Mesendoderm (in vitro differentiated cells): ENCODE measurements at regions not wholly inside any gene's neighbourhood (a gene's known extent, or its start where the extent isn't known, plus 50 kb on each side); places are given as distances from the start of the nearest gene placed in this dataset.
A peak's percentile ranks its signal among the peaks of the same experiment; 100 is the strongest.

ENCODE experiments used
- DNase-seq: peaks from one replicate; pipeline ENCODE4 v3.0.0; 2013
- H2AK5ac ChIP-seq: 2 replicates; pipeline ENCODE4 v1.6.1; 2013; ENCODE audit warnings: low read length, inconsistent platforms
- H2BK120ac ChIP-seq: 2 replicates; pipeline ENCODE4 v1.6.1; 2013; ENCODE audit warnings: low read depth, mild to moderate bottlenecking, low read length, moderate library complexity, mixed read lengths
- H2BK15ac ChIP-seq: replicated peaks from 2 replicates; pipeline ENCODE4 v1.6.1; 2013; ENCODE audit warnings: low read depth, mild to moderate bottlenecking, moderate library complexity
- H2BK5ac ChIP-seq: 2 replicates; pipeline ENCODE4 v1.6.1; 2013; ENCODE audit warnings: low read length, inconsistent platforms
- H3K18ac ChIP-seq: 2 replicates; pipeline ENCODE4 v1.6.1; 2013; ENCODE audit warnings: mild to moderate bottlenecking, low read length, mixed read lengths
- H3K23ac ChIP-seq: one replicate; pipeline ENCODE4 v1.6.1; 2013; ENCODE audit warnings: low read length
- H3K27ac ChIP-seq: 2 replicates; pipeline ENCODE4 v1.5.1; 2013; ENCODE audit warnings: low read depth, mild to moderate bottlenecking, inconsistent platforms, low read length, moderate library complexity
- H3K27me3 ChIP-seq: 2 replicates; pipeline ENCODE4 v1.6.1; 2013; ENCODE audit warnings: low read length, control low read depth, mild to moderate bottlenecking, inconsistent platforms; ENCODE audit not compliant: insufficient read depth, poor library complexity
- H3K36me3 ChIP-seq: 2 replicates; pipeline ENCODE4 v1.6.1; 2013; ENCODE audit warnings: low read length, inconsistent platforms; ENCODE audit not compliant: control insufficient read depth, insufficient read depth
- H3K4ac ChIP-seq: one replicate; pipeline ENCODE4 v1.6.1; 2013; ENCODE audit warnings: low read depth, mild to moderate bottlenecking, low read length, moderate library complexity
- H3K4me1 ChIP-seq: 2 replicates; pipeline ENCODE4 v1.6.1; 2013; ENCODE audit warnings: low read depth, low read length, inconsistent platforms; ENCODE audit not compliant: control insufficient read depth
- H3K4me2 ChIP-seq: 2 replicates; pipeline ENCODE4 v1.6.1; 2013; ENCODE audit warnings: low read length
- H3K4me3 ChIP-seq: 2 replicates; pipeline ENCODE4 v1.5.1; 2013; ENCODE audit warnings: mild to moderate bottlenecking, low read length
- H3K56ac ChIP-seq: one replicate; pipeline ENCODE4 v1.6.1; 2013; ENCODE audit warnings: low read length
- H3K79me1 ChIP-seq: 2 replicates; pipeline ENCODE4 v1.6.1; 2013; ENCODE audit warnings: low read length, inconsistent platforms
- H3K79me2 ChIP-seq: 2 replicates; pipeline ENCODE4 v1.6.1; 2013; ENCODE audit warnings: mild to moderate bottlenecking, low read length; ENCODE audit not compliant: control insufficient read depth, insufficient read depth
- H3K9ac ChIP-seq: 2 replicates; pipeline ENCODE4 v1.6.1; 2013; ENCODE audit warnings: low read length, inconsistent platforms
- H4K5ac ChIP-seq: one replicate; pipeline ENCODE4 v1.6.1; 2013; ENCODE audit warnings: low read length
- H4K8ac ChIP-seq: one replicate; pipeline ENCODE4 v1.6.1; 2013; ENCODE audit warnings: low read depth, mild to moderate bottlenecking, control low read depth, low read length, moderate library complexity
- WGBS: extraction: QIAGEN DNeasy Blood & Tissue Kit; methylation state at CpG from one replicate; pipeline ENCODE4 v1.1.7; 2013; ENCODE audit warnings: low lambda C conversion rate, missing lambda C conversion rate; ENCODE audit not compliant: insufficient coverage; ENCODE audit errors: extremely low coverage; 5-methylcytosine and 5-hydroxymethylcytosine counted together

DNA sequence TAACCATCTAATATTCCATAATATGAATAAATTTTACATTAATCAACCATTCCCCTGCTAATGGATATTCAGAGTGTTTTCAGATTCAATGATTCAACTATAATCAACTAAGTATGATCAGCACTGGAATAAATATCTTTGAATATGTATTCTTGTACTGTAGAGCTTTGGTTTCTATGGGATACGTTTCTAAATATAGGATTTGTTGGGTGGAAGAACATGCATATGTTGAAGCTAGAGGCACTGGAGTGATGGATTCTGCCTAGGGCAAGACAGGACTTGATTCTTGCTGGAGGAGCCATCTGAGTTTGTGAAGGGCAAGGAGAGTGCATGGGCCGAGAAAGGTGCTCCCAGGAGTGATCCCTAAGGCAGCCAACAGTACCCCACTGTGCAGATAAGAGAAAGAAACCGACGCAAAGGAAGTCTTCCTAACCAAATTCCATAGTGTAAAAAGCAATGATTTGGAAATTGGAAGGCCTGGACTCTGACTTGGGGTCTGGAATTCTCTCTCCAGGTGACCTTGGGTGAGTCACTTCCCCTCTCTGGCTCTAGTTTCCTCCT lies 418.7 kb downstream of the PREX1 start:
- no peaks in the 10 kb centered on the region for H3K79me1 ChIP-seq
- H3K4me1 ChIP-seq: peaks cover 2% of the 10 kb centered on the region
- H3K27ac ChIP-seq: no peak overlapping the region
- no CpG with 5 or more reads among the region's 4 CpGs for WGBS
- H3K9ac ChIP-seq: no peak overlapping the region
- no peaks in the 10 kb centered on the region for H3K79me2 ChIP-seq
- H3K56ac ChIP-seq: no peak overlapping the region
- no peak overlapping the region for H2BK15ac ChIP-seq
- H3K4me2 ChIP-seq: no peak overlapping the region
- no peak overlapping the region for H2BK120ac ChIP-seq
- no peak overlapping the region for H2BK5ac ChIP-seq
- H2AK5ac ChIP-seq: no peak overlapping the region
- H3K23ac ChIP-seq: no peak overlapping the region
- H3K27me3 ChIP-seq: no peaks in the 10 kb centered on the region
- no peak overlapping the region for H3K18ac ChIP-seq
- no peak overlapping the region for H3K4me3 ChIP-seq
- no peaks in the 10 kb centered on the region for H3K36me3 ChIP-seq
- no peak overlapping the region for H3K4ac ChIP-seq
- DNase-seq: no peak
- no peak overlapping the region for H4K5ac ChIP-seq
- no peak overlapping the region for H4K8ac ChIP-seq

DNA sequence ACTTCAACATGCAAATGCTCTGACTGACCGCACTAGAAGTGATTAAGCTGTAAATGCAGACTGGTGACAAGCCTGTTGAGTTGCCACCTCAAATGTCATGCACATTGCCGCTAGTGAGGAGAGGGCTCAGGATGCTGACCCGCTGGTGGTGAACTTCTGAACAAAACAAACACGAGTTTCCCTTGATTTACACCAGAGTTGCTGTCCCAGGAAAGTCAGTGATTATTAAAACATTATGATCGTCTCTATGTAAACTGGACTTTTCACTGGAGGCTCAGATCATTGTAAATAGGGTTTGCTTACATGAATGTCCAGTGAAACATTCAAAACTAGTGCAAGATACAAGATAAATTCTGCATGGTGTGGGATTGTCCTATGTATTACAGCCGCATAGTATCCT lies 420.1 kb downstream of the PREX1 start:
- Histone ChIP-seq H3K27me3 (no peaks in the 10 kb centered on the region), H3K4ac (no peak overlapping the region), H3K9ac (no peak overlapping the region), H3K18ac (no peak overlapping the region), H3K79me2 (no peaks in the 10 kb centered on the region), H4K8ac (no peak overlapping the region), H2AK5ac (no peak overlapping the region), H3K79me1 (no peaks in the 10 kb centered on the region), H3K4me3 (no peak overlapping the region), H3K27ac (no peak overlapping the region), H3K4me2 (no peak overlapping the region), H2BK15ac (no peak overlapping the region), H4K5ac (no peak overlapping the region), H3K36me3 (no peaks in the 10 kb centered on the region), H3K23ac (no peak overlapping the region), H2BK120ac (no peak overlapping the region), H2BK5ac (no peak overlapping the region), H3K4me1 (peaks cover 2% of the 10 kb centered on the region), H3K56ac (no peak overlapping the region)
- no CpG with 5 or more reads among the region's 6 CpGs for WGBS
- DNase-seq: no peak

DNA sequence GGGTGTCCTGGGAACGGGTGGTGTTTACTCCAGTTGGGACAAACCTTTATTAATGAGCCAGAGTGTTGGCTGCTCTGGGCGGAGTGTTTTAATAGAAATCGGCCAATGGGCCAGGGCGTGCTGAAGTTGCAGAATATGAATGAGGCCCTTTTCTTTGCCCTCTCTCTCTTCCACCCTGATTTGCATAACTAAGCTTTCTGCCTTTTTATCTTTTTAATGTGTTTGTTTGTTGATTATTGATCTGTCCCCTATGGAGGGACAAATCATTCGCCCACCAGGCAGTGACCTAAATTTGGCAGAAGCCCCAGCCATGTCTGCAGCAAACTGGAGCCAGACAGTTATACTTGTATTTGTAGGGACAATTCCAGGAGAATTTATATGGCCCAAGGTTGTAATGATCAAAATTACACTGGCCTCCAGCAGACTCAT lies 420.9 kb downstream of the PREX1 start:
- no CpG with 5 or more reads among the region's 5 CpGs for WGBS
- no peak overlapping the region for H3K27ac ChIP-seq
- no peak overlapping the region for H3K4me3 ChIP-seq
- H3K9ac ChIP-seq: no peak overlapping the region
- H2BK5ac ChIP-seq: no peak overlapping the region
- no peak overlapping the region for H4K8ac ChIP-seq
- no peak overlapping the region for H3K23ac ChIP-seq
- H3K18ac ChIP-seq: no peak overlapping the region
- no peak overlapping the region for H3K56ac ChIP-seq
- H3K4me2 ChIP-seq: no peak overlapping the region
- no peak overlapping the region for H2BK120ac ChIP-seq
- no peaks in the 10 kb centered on the region for H3K27me3 ChIP-seq
- peaks cover 2% of the 10 kb centered on the region for H3K4me1 ChIP-seq
- H3K79me2 ChIP-seq: no peaks in the 10 kb centered on the region
- H2BK15ac ChIP-seq: no peak overlapping the region
- no peak overlapping the region for H3K4ac ChIP-seq
- DNase-seq: no peak
- no peak overlapping the region for H4K5ac ChIP-seq
- no peak overlapping the region for H2AK5ac ChIP-seq
- H3K79me1 ChIP-seq: no peaks in the 10 kb centered on the region
- H3K36me3 ChIP-seq: no peaks in the 10 kb centered on the region

DNA sequence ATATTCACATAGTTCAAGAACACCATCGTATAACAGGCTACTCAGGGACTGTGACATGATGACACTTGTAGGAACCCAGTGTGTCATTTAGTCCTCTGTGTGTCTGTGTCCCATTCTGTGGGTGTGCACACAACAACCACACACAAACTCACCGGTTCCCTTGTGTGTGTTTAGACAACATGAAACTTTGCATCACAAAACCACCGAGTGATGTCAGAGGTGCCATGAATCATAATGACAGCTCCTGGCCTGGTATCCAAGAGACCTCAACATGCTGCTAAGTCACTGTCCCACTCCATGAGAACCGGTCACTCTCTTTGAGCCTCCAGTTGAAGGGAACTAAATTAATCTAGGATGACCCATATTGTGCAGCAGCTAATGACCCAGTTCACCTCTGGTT lies 421.3 kb downstream of the PREX1 start:
- Histone ChIP-seq H3K27me3 (no peaks in the 10 kb centered on the region), H4K8ac (no peak overlapping the region), H3K79me2 (no peaks in the 10 kb centered on the region), H3K36me3 (no peaks in the 10 kb centered on the region), H4K5ac (no peak overlapping the region), H2BK5ac (no peak overlapping the region), H3K4me2 (no peak overlapping the region), H3K79me1 (no peaks in the 10 kb centered on the region), H3K23ac (no peak overlapping the region), H3K4me3 (no peak overlapping the region), H3K4ac (no peak overlapping the region), H3K9ac (no peak overlapping the region), H3K56ac (no peak overlapping the region), H3K18ac (no peak overlapping the region), H3K27ac (no peak overlapping the region), H2BK15ac (no peak overlapping the region), H3K4me1 (peaks cover 2% of the 10 kb centered on the region), H2BK120ac (no peak overlapping the region), H2AK5ac (no peak overlapping the region)
- no peak for DNase-seq
- no CpG with 5 or more reads among the region's 4 CpGs for WGBS

DNA sequence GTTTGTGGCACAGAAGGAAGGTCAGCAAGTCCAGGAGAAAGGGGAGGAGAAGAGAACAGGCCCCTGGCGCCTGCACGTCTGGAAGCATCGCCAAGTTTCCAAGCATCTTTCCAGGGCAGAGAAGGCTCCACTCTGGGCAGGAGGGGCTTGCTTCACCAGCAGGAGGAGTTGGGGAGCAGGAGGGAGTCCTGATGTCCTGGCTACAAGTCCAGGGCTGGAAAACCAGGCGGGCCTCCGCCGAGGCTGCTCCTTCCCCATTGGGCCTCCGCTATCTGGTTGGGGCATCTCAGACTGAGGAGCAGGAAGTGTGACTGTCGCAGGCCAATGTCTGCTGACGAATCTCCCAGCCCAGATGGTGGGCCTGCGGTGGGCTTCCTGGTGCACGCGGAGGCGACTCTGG lies 421.9 kb downstream of the PREX1 start:
- Histone ChIP-seq H3K4me1 (peaks cover 2% of the 10 kb centered on the region), H3K9ac (no peak overlapping the region), H3K23ac (no peak overlapping the region), H3K27ac (no peak overlapping the region), H2BK120ac (no peak overlapping the region), H2BK5ac (no peak overlapping the region), H2AK5ac (no peak overlapping the region), H3K36me3 (no peaks in the 10 kb centered on the region), H3K27me3 (no peaks in the 10 kb centered on the region), H3K79me1 (no peaks in the 10 kb centered on the region), H4K5ac (no peak overlapping the region), H3K4me3 (no peak overlapping the region), H4K8ac (no peak overlapping the region), H3K4ac (no peak overlapping the region), H3K4me2 (no peak overlapping the region), H3K18ac (no peak overlapping the region), H3K56ac (no peak overlapping the region), H3K79me2 (no peaks in the 10 kb centered on the region), H2BK15ac (no peak overlapping the region)
- DNase-seq: peak; percentile 89
- WGBS: no CpG with 5 or more reads among the region's 13 CpGs

DNA sequence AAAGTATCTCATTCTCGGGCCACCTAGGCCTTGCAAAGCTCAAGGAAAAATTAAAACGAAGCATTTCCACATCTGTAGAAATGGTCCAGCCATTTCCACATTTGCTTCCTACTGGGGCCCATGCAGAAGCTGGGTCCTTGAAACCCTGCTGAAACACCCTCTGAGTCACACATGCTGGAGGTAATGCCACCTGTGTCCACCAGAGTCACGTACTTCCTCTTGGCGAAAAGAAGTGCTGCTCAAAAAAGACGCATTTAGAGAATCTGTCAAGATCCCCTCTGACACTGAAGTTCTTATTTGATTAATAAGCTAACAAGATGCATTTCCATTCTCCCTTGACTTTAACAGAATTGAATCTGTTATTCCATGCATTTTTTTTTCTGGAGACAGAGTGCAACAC lies 423.2 kb downstream of the PREX1 start:
- Histone ChIP-seq H3K4ac (no peak overlapping the region), H2AK5ac (no peak overlapping the region), H2BK120ac (no peak overlapping the region), H3K36me3 (no peaks in the 10 kb centered on the region), H3K4me3 (no peak overlapping the region), H3K27me3 (no peaks in the 10 kb centered on the region), H3K4me1 (peaks cover 2% of the 10 kb centered on the region), H3K4me2 (no peak overlapping the region), H4K5ac (no peak overlapping the region), H2BK5ac (no peak overlapping the region), H3K79me1 (no peaks in the 10 kb centered on the region), H3K9ac (no peak overlapping the region), H3K23ac (no peak overlapping the region), H3K56ac (no peak overlapping the region), H2BK15ac (no peak overlapping the region), H3K79me2 (no peaks in the 10 kb centered on the region), H4K8ac (no peak overlapping the region), H3K27ac (no peak overlapping the region), H3K18ac (no peak overlapping the region)
- peak; percentile 49 for DNase-seq
- WGBS: no CpG with 5 or more reads among the region's 5 CpGs
